ENCODE measurements at regions not wholly inside any gene's neighbourhood (a gene's known extent, or its start where the extent isn't known, plus 50 kb on each side); places are given as distances from the start of the nearest gene placed in this dataset.

DNA sequence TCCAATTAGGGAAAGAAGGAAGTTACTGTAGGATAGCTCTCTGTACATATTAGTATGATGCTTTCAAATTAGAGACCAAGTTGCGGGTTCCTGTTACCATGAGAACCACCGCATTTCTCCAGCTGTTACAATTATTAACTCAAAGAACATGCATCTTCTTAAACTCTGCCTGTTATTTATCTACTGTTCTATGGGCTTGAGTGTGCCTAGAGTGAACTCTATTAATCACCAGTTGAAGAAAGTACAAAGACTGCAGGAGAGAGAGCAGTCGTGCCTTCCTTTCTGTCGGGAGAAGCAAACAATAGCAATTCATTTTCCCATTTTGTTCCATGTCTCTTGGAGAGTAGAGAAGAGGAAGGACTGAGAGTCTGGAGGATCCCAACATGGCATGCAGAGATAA lies 1071.2 kb downstream of the TYW1 start (continued):
- TF ChIP-seq, protein P1, sequence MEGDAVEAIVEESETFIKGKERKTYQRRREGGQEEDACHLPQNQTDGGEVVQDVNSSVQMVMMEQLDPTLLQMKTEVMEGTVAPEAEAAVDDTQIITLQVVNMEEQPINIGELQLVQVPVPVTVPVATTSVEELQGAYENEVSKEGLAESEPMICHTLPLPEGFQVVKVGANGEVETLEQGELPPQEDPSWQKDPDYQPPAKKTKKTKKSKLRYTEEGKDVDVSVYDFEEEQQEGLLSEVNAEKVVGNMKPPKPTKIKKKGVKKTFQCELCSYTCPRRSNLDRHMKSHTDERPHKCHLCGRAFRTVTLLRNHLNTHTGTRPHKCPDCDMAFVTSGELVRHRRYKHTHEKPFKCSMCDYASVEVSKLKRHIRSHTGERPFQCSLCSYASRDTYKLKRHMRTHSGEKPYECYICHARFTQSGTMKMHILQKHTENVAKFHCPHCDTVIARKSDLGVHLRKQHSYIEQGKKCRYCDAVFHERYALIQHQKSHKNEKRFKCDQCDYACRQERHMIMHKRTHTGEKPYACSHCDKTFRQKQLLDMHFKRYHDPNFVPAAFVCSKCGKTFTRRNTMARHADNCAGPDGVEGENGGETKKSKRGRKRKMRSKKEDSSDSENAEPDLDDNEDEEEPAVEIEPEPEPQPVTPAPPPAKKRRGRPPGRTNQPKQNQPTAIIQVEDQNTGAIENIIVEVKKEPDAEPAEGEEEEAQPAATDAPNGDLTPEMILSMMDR (conservative IDR thresholded peaks at IDR 0.05; ENCODE audit: low read depth in 2 of 2): no peak
- TF ChIP-seq EZH2phosphoT487 (IDR thresholded peaks at IDR 0.05; ENCODE audit: unreplicated experiment): no peak
- TF ChIP-seq EZH2 (IDR thresholded peaks at IDR 0.05; ENCODE audit: low read depth, unreplicated experiment): no peak
- no peak for TF ChIP-seq STAT1 (IDR thresholded peaks at IDR 0.05; ENCODE audit: unreplicated experiment)
- TF ChIP-seq, protein P2, sequence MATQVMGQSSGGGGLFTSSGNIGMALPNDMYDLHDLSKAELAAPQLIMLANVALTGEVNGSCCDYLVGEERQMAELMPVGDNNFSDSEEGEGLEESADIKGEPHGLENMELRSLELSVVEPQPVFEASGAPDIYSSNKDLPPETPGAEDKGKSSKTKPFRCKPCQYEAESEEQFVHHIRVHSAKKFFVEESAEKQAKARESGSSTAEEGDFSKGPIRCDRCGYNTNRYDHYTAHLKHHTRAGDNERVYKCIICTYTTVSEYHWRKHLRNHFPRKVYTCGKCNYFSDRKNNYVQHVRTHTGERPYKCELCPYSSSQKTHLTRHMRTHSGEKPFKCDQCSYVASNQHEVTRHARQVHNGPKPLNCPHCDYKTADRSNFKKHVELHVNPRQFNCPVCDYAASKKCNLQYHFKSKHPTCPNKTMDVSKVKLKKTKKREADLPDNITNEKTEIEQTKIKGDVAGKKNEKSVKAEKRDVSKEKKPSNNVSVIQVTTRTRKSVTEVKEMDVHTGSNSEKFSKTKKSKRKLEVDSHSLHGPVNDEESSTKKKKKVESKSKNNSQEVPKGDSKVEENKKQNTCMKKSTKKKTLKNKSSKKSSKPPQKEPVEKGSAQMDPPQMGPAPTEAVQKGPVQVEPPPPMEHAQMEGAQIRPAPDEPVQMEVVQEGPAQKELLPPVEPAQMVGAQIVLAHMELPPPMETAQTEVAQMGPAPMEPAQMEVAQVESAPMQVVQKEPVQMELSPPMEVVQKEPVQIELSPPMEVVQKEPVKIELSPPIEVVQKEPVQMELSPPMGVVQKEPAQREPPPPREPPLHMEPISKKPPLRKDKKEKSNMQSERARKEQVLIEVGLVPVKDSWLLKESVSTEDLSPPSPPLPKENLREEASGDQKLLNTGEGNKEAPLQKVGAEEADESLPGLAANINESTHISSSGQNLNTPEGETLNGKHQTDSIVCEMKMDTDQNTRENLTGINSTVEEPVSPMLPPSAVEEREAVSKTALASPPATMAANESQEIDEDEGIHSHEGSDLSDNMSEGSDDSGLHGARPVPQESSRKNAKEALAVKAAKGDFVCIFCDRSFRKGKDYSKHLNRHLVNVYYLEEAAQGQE (IDR thresholded peaks at IDR 0.05; ENCODE audit: unreplicated experiment): no peak
- no peak for TF ChIP-seq CREB1 (CRISPR knock-in tag; IDR thresholded peaks at IDR 0.05; ENCODE audit: low read depth)
- TF ChIP-seq, protein P3, sequence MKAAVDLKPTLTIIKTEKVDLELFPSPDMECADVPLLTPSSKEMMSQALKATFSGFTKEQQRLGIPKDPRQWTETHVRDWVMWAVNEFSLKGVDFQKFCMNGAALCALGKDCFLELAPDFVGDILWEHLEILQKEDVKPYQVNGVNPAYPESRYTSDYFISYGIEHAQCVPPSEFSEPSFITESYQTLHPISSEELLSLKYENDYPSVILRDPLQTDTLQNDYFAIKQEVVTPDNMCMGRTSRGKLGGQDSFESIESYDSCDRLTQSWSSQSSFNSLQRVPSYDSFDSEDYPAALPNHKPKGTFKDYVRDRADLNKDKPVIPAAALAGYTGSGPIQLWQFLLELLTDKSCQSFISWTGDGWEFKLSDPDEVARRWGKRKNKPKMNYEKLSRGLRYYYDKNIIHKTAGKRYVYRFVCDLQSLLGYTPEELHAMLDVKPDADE (IDR thresholded peaks at IDR 0.05): no peak
- TF ChIP-seq ZNF114 (CRISPR knock-in tag; IDR thresholded peaks at IDR 0.05): no peak
- no peak for TF ChIP-seq POLR2AphosphoS5 (IDR thresholded peaks at IDR 0.05; ENCODE audit: low read depth)
- no peak for TF ChIP-seq ZNF331 (CRISPR knock-in tag; IDR thresholded peaks at IDR 0.05; ENCODE audit: low read depth)
- no peak for TF ChIP-seq NANOG (IDR thresholded peaks at IDR 0.05; ENCODE audit: borderline replicate concordance)

DNA sequence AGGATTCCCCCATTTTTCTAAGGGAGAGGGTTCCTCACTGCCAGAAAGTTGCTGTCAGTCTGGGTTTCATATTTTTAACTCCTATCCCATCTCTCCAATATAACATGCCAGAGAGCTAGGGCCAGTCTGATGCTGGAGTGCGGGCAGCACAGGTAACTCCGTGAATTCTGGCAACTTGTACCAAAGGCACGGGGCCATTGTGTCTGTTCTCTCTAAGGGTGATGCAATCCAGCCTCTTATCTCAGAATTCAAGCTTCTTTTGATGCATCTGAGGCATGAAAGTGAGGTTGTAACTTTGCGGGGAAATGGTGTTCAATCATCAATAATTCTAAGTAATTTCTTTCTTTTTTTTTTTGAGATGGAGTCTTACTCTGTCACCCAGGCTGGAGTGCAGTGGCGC lies 1074.4 kb downstream of the TYW1 start:
- Mint-ChIP-seq H3K4me3 (no peak overlapping the region), H3K27ac (no peak overlapping the region)

More for the DNA sequence above, 1074.4 kb downstream of the TYW1 start:
- H3F3A ChIP-seq (replicated peaks; ENCODE audit: low read depth): no peaks in the 10 kb centered on the region
- no peak for DNase-seq (ENCODE audit: low spot score)
- no peak overlapping the region for H2AFZ ChIP-seq
- H3K9me2 ChIP-seq (ENCODE audit: insufficient read depth): no peaks in the 10 kb centered on the region
- no peak overlapping the region for H3K4me3 ChIP-seq
- H3K36me3 ChIP-seq (ENCODE audit: insufficient read depth): no peaks in the 10 kb centered on the region; the same call in 1 of the 2 replicates
- H3K27ac ChIP-seq (ENCODE audit: low read depth): no peak overlapping the region
- H3K79me2 ChIP-seq (replicated peaks; ENCODE audit: insufficient read depth): no peaks in the 10 kb centered on the region
- H3K27me3 Mint-ChIP-seq (ENCODE audit: insufficient read depth, low read depth, poor library complexity): peaks cover 1% of the 10 kb centered on the region
- H3K4me2 ChIP-seq: no peak overlapping the region
- TF ChIP-seq NANOG (IDR thresholded peaks at IDR 0.05; ENCODE audit: borderline replicate concordance): no peak
- TF ChIP-seq POLR2AphosphoS5 (IDR thresholded peaks at IDR 0.05; ENCODE audit: low read depth): no peak
- no peak for TF ChIP-seq STAT1 (IDR thresholded peaks at IDR 0.05; ENCODE audit: unreplicated experiment)
- TF ChIP-seq CREB1 (CRISPR knock-in tag; IDR thresholded peaks at IDR 0.05; ENCODE audit: low read depth): no peak
- no peak for TF ChIP-seq EZH2 (IDR thresholded peaks at IDR 0.05; ENCODE audit: low read depth, unreplicated experiment)
- TF ChIP-seq JUNB (IDR thresholded peaks at IDR 0.05; ENCODE audit: unreplicated experiment): no peak
- no peak for TF ChIP-seq EZH2phosphoT487 (IDR thresholded peaks at IDR 0.05; ENCODE audit: unreplicated experiment)
- TF ChIP-seq ZNF331 (CRISPR knock-in tag; IDR thresholded peaks at IDR 0.05; ENCODE audit: low read depth): no peak
- TF ChIP-seq, protein P2 (IDR thresholded peaks at IDR 0.05; ENCODE audit: unreplicated experiment): no peak
- peaks cover 95% of the 10 kb centered on the region for H3K9me3 Mint-ChIP-seq
- H3K4me1 Mint-ChIP-seq: no peaks in the 10 kb centered on the region
- H3K4me1 ChIP-seq (ENCODE audit: insufficient read depth): no peaks in the 10 kb centered on the region
- no peak for ATAC-seq
- peaks cover 47% of the 10 kb centered on the region for H3K36me3 Mint-ChIP-seq (ENCODE audit: low read depth)
- no peaks in the 10 kb centered on the region for H4K20me1 ChIP-seq (replicated peaks; ENCODE audit: insufficient read depth)
- H3K27me3 ChIP-seq (ENCODE audit: insufficient read depth): no peaks in the 10 kb centered on the region
